Omental fat pad (tissue), 3 donors: ENCODE measurements at regions not wholly inside any gene's neighbourhood (a gene's known extent, or its start where the extent isn't known, plus 50 kb on each side); places are given as distances from the start of the nearest gene placed in this dataset.

Experiments
- ATAC-seq: fragments of 150-250 bp; one replicate; pipeline ENCODE4 v1.9.1; 2016; ENCODE audit warnings: mild to moderate bottlenecking, moderate library complexity; ENCODE audit not compliant: low FRiP score
- DNase-seq: peaks from one replicate; pipeline ENCODE4 v3.0.0-alpha.2; 2019; ENCODE audit warnings: low spot score
- TF ChIP-seq, protein P1 (sequence below), 3 donors: fragments of 450-650 bp; IDR thresholded peaks; one replicate each; pipeline ENCODE4 v1.5.1; 2016 to 2017; ENCODE audit warnings: antibody characterized with exemption in 3 of 3, mild to moderate bottlenecking in 3 of 3, moderate library complexity in 2 of 3

DNA sequence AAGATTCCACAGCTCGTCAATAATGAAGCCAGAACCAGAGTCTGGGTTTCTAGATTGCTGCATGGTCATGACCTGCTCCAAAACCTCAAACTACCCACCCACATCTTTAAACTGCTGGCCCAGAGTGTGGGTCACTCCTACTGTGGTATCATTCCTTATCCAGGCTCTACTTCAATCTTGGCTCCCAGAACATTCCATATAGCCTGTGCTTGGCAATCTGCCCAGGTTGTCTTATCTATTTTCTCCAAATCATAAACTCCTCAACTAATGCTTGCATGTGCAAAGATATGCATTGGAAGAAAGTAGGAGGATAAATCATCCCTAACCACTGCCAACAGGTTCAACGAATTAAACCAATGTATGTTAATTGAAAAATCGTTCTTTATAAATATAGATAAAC, 169.7 kb downstream of the ANXA2 start:
- ATAC-seq (no peak), DNase-seq (no peak)
- TF ChIP-seq, protein P1, sequence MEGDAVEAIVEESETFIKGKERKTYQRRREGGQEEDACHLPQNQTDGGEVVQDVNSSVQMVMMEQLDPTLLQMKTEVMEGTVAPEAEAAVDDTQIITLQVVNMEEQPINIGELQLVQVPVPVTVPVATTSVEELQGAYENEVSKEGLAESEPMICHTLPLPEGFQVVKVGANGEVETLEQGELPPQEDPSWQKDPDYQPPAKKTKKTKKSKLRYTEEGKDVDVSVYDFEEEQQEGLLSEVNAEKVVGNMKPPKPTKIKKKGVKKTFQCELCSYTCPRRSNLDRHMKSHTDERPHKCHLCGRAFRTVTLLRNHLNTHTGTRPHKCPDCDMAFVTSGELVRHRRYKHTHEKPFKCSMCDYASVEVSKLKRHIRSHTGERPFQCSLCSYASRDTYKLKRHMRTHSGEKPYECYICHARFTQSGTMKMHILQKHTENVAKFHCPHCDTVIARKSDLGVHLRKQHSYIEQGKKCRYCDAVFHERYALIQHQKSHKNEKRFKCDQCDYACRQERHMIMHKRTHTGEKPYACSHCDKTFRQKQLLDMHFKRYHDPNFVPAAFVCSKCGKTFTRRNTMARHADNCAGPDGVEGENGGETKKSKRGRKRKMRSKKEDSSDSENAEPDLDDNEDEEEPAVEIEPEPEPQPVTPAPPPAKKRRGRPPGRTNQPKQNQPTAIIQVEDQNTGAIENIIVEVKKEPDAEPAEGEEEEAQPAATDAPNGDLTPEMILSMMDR (IDR thresholded peaks at IDR 0.05), result no peak

DNA sequence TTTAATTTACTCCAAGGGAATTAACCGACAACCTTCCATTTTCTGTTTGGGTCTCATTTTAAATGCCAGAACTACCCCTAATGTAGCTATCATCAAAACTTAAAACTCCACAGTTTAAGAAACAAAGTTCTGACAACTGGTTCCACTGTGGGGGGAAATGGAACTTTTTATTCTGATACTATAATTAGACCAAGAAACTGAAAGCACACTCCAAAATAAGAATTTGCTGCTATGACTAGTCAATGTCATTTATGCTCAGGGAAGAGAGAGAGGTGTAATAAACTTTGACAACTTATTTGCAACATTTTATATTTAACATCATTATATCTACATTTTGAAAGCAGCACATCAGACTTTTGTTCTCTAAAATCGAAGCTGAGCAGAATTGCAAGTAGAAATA, 169.2 kb downstream of the ANXA2 start:
- TF ChIP-seq, protein P1 (IDR thresholded peaks at IDR 0.05), result no peak
- DNase-seq, result no peak
- no peak for ATAC-seq

GRCh38 chr15:60235951-60236710, 161.7 kb downstream of the ANXA2 start:
- no peak for DNase-seq
- no peak for ATAC-seq
- TF ChIP-seq, protein P1 (IDR thresholded peaks at IDR 0.05), result no peak

- DNase-seq, result no peak
- ATAC-seq, result no peak
- TF ChIP-seq, protein P1 (IDR thresholded peaks at IDR 0.05), result no peak
Measured at GRCh38 chr15:60237446-60237845, 160.3 kb downstream of the ANXA2 start.

- TF ChIP-seq, protein P1 (IDR thresholded peaks at IDR 0.05), result no peak
- no peak for ATAC-seq
Measured at GRCh38 chr15:60243769-60244168, 154.0 kb downstream of the ANXA2 start.

GRCh38 chr15:60244813-60245212, 153.0 kb downstream of the ANXA2 start:
- ATAC-seq, result no peak
- TF ChIP-seq, protein P1 (IDR thresholded peaks at IDR 0.05), result no peak
- no peak for DNase-seq

More at GRCh38 chr15:60243769-60244168, 154.0 kb downstream of the ANXA2 start:
- DNase-seq, result no peak

GRCh38 chr15:60250316-60250715, 147.5 kb downstream of the ANXA2 start:
- TF ChIP-seq, protein P1 (IDR thresholded peaks at IDR 0.05), result no peak
- ATAC-seq (no peak), DNase-seq (no peak)
